ENCODE measurements at regions not wholly inside any gene's neighbourhood (a gene's known extent, or its start where the extent isn't known, plus 50 kb on each side); places are given as distances from the start of the nearest gene placed in this dataset.

DNA sequence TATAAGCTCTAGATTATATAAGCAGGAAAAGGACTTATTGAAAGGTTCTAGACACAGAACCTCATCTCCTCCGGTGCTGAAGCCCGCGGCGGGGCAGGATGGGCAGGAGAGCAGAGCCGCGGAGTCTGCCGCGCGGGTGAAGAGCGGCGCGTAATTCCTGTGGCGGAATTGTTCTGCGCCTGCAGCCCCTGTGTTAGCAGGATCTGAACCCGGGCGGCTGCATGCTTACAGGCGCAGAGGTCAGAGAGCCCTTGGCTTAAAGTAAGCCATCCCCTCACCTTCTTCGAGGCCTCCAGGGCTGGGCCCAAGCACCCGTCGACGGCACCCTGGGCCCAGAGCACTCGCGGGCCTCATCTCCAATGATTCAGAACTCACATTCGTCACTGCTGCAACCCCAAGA lies 89.3 kb downstream of the FASLG start:
- Histone ChIP-seq H3K4me3 (ENCODE audit: low read depth, low read length) (no peak overlapping the region), H3K36me3 (ENCODE audit: control insufficient read depth, insufficient read depth, low read length) (no peaks in the 10 kb centered on the region), H3K27me3 (ENCODE audit: control insufficient read depth, insufficient read depth, low read length) (no peaks in the 10 kb centered on the region)
- DNase-seq (ENCODE audit: low read depth), result no peak
- TF ChIP-seq, protein P1, sequence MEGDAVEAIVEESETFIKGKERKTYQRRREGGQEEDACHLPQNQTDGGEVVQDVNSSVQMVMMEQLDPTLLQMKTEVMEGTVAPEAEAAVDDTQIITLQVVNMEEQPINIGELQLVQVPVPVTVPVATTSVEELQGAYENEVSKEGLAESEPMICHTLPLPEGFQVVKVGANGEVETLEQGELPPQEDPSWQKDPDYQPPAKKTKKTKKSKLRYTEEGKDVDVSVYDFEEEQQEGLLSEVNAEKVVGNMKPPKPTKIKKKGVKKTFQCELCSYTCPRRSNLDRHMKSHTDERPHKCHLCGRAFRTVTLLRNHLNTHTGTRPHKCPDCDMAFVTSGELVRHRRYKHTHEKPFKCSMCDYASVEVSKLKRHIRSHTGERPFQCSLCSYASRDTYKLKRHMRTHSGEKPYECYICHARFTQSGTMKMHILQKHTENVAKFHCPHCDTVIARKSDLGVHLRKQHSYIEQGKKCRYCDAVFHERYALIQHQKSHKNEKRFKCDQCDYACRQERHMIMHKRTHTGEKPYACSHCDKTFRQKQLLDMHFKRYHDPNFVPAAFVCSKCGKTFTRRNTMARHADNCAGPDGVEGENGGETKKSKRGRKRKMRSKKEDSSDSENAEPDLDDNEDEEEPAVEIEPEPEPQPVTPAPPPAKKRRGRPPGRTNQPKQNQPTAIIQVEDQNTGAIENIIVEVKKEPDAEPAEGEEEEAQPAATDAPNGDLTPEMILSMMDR (IDR thresholded peaks at IDR 0.05; ENCODE audit: insufficient read depth, low read length, poor library complexity, severe bottlenecking), result no peak

DNA sequence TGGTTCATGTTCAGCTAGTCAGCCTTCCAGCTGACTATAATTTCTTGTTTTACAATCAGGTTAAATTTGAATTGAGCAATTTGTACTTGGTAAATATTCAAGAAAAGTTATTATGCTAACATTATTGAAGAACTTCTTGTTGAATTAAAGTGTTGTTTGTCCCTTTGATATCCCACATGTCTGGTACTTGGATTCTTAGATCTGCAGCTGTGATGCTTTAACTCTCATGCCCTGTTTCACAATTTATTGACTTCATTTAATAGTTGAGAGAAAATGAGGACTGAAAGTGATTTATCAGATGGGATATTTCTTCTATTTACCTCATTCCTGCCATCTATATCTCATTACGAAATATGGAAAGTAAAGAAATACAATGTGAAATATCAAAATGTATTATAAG lies 92.8 kb downstream of the FASLG start:
- no peak overlapping the region for H3K4me3 ChIP-seq (ENCODE audit: low read depth, low read length)
- TF ChIP-seq, protein P1 (IDR thresholded peaks at IDR 0.05; ENCODE audit: insufficient read depth, low read length, poor library complexity, severe bottlenecking), result no peak
- DNase-seq (ENCODE audit: low read depth), result no peak
- no peaks in the 10 kb centered on the region for H3K27me3 ChIP-seq (ENCODE audit: control insufficient read depth, insufficient read depth, low read length)
- no peaks in the 10 kb centered on the region for H3K36me3 ChIP-seq (ENCODE audit: control insufficient read depth, insufficient read depth, low read length)

DNA sequence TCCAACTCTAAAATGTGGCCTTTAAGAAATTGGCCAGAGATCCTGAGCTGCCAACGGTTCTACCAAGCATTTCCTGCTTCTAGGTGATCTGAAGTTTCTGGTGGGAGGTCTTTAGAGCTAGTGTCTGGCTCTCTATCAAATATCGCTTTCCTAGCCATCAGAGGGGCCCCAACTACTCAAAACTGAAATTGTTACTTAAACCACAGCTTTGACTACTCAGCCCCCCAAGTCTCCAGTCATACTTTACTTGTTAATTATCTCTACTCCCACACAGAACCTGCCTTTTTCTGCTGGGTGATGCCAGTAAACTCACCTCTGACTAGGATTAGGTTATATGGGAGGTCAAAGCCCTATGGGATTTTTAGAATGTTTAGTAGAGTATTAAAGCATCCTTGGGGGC lies 95.1 kb downstream of the FASLG start:
- no peaks in the 10 kb centered on the region for H3K27me3 ChIP-seq (ENCODE audit: control insufficient read depth, insufficient read depth, low read length)
- TF ChIP-seq, protein P1 (IDR thresholded peaks at IDR 0.05; ENCODE audit: insufficient read depth, low read length, poor library complexity, severe bottlenecking), result no peak

DNA sequence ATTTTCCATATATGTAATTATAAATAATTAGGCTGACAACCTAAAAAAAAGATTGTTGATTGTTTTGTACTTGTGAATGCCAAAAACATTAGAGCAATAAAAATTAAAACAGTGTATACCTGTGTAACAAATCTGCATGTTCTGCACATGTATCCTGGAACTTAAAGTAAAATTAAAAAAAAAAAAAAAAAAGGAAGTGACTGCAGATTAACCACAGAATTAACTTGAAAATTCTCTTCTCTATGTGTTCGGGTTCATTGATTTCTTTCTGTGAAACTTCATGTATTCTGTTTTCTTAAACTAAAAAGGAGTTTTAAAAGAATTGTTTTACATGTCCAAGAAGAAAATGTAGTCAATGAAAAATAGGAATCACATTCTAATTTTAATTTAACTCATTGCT lies 95.7 kb downstream of the FASLG start:
- H3K27me3 ChIP-seq (ENCODE audit: control insufficient read depth, insufficient read depth, low read length), result no peaks in the 10 kb centered on the region
- no peak overlapping the region for H3K4me3 ChIP-seq (ENCODE audit: low read depth, low read length)
- H3K36me3 ChIP-seq (ENCODE audit: control insufficient read depth, insufficient read depth, low read length), result no peaks in the 10 kb centered on the region
- DNase-seq (ENCODE audit: low read depth), result no peak
- TF ChIP-seq, protein P1 (IDR thresholded peaks at IDR 0.05; ENCODE audit: insufficient read depth, low read length, poor library complexity, severe bottlenecking), result no peak

More for the DNA sequence above, 95.1 kb downstream of the FASLG start:
- no peak overlapping the region for H3K4me3 ChIP-seq (ENCODE audit: low read depth, low read length)
- H3K36me3 ChIP-seq (ENCODE audit: control insufficient read depth, insufficient read depth, low read length), result no peaks in the 10 kb centered on the region
- no peak for DNase-seq (ENCODE audit: low read depth)

DNA sequence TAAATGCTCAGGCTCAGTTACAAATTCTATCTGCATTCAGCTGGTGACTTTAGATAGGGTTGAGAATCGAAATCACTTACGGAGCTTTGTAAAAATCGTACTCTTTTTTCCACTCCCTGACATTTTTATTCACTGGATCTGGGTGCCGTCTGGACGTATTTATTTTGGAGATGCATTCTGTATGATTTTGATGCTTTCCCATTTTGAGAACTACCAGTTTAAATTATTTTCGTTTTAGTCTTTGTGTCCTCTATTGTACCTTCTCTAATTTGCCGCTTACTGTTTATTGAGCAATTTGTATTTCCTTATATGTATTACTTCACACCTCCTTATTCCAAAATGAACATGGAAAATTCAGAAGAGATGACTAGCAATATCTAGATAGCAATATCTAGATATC lies 96.2 kb downstream of the FASLG start:
- Histone ChIP-seq H3K27me3 (ENCODE audit: control insufficient read depth, insufficient read depth, low read length) (no peaks in the 10 kb centered on the region), H3K36me3 (ENCODE audit: control insufficient read depth, insufficient read depth, low read length) (no peaks in the 10 kb centered on the region), H3K4me3 (ENCODE audit: low read depth, low read length) (no peak overlapping the region)
- TF ChIP-seq, protein P1 (IDR thresholded peaks at IDR 0.05; ENCODE audit: insufficient read depth, low read length, poor library complexity, severe bottlenecking), result no peak
- DNase-seq (ENCODE audit: low read depth), result no peak

DNA sequence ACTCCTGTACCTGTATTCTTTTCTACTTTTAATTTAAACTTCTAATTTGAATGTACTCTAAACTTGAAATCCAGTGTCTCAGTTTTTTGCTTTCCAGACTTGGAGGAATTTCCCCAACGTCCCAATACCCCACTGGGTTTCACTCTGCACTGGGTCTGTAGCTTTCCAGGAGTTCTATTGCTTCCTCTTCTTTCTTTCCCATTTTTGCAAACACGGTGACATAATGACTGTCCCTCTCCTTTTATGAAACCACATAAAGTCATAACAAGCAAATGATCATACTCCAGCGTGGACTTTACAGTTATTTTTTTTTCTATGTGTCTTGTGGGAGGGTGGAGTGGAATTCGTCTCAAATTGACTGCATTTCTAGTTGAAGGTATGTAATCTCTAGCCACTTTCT lies 97.1 kb downstream of the FASLG start:
- Histone ChIP-seq H3K36me3 (ENCODE audit: control insufficient read depth, insufficient read depth, low read length) (no peaks in the 10 kb centered on the region), H3K4me3 (ENCODE audit: low read depth, low read length) (no peak overlapping the region), H3K27me3 (ENCODE audit: control insufficient read depth, insufficient read depth, low read length) (no peaks in the 10 kb centered on the region)
- TF ChIP-seq, protein P1 (IDR thresholded peaks at IDR 0.05; ENCODE audit: insufficient read depth, low read length, poor library complexity, severe bottlenecking), result no peak
- DNase-seq (ENCODE audit: low read depth), result no peak
